ENCODE measurements at regions not wholly inside any gene's neighbourhood (a gene's known extent, or its start where the extent isn't known, plus 50 kb on each side); places are given as distances from the start of the nearest gene placed in this dataset.

GRCh38 chr1:184156521-184157393, 105.2 kb downstream of the TSEN15 start:
- no peak for TF ChIP-seq POLR2A (IDR thresholded peaks at IDR 0.05; ENCODE audit: low read depth, low read length)
- no peak for TF ChIP-seq POLR2AphosphoS5 (IDR thresholded peaks at IDR 0.05; ENCODE audit: low read depth, low read length)
- no peak for TF ChIP-seq TAF1 (IDR thresholded peaks at IDR 0.05; ENCODE audit: low read depth, low read length)
- no peak for TF ChIP-seq SPI1 (IDR thresholded peaks at IDR 0.05; ENCODE audit: low read depth, low read length)
- TF ChIP-seq POU2F2 (IDR thresholded peaks at IDR 0.05; ENCODE audit: low read depth, low read length) = no peak

Measured in GM12891 (cell line).